ENCODE measurements at regions not wholly inside any gene's neighbourhood (a gene's known extent, or its start where the extent isn't known, plus 50 kb on each side); places are given as distances from the start of the nearest gene placed in this dataset.

GRCh38 chrX:20435913-20436312 is 169.2 kb upstream of the RPS6KA3 start:
- TF ChIP-seq, protein P1, sequence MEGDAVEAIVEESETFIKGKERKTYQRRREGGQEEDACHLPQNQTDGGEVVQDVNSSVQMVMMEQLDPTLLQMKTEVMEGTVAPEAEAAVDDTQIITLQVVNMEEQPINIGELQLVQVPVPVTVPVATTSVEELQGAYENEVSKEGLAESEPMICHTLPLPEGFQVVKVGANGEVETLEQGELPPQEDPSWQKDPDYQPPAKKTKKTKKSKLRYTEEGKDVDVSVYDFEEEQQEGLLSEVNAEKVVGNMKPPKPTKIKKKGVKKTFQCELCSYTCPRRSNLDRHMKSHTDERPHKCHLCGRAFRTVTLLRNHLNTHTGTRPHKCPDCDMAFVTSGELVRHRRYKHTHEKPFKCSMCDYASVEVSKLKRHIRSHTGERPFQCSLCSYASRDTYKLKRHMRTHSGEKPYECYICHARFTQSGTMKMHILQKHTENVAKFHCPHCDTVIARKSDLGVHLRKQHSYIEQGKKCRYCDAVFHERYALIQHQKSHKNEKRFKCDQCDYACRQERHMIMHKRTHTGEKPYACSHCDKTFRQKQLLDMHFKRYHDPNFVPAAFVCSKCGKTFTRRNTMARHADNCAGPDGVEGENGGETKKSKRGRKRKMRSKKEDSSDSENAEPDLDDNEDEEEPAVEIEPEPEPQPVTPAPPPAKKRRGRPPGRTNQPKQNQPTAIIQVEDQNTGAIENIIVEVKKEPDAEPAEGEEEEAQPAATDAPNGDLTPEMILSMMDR (conservative IDR thresholded peaks at IDR 0.05) = no peak
- TF ChIP-seq EZH2 (IDR thresholded peaks at IDR 0.05; ENCODE audit: low read depth) = no peak

All from PC-9 (cell line).